Hepatocyte (in vitro differentiated cells): ENCODE measurements at regions not wholly inside any gene's neighbourhood (a gene's known extent, or its start where the extent isn't known, plus 50 kb on each side); places are given as distances from the start of the nearest gene placed in this dataset.

Experiments used
- CTCF ChIP-seq: fragments of 200-600 bp; sonication (generic); IDR thresholded peaks from 2 replicates; pipeline ENCODE4 v1.5.1; 2016; ENCODE audit warnings: antibody characterized with exemption, mild to moderate bottlenecking; ENCODE audit not compliant: poor library complexity
- EZH2phosphoT487 ChIP-seq: fragments of 200-600 bp; sonication (generic); IDR thresholded peaks from one replicate; pipeline ENCODE4 v1.6.1; 2018; ENCODE audit warnings: antibody characterized with exemption, mild to moderate bottlenecking, low read depth, moderate library complexity; ENCODE audit not compliant: unreplicated experiment, severe bottlenecking

- no peak for TF ChIP-seq CTCF
- no peak for TF ChIP-seq EZH2phosphoT487
These were observed 248.7 kb downstream of the RFPL4B start for GRCh38 chr6:112595841-112596240.
